Upper lobe of left lung (tissue), 6 donors: ENCODE measurements at regions not wholly inside any gene's neighbourhood (a gene's known extent, or its start where the extent isn't known, plus 50 kb on each side); places are given as distances from the start of the nearest gene placed in this dataset.
A peak's percentile ranks its signal among the peaks of the same experiment; 100 is the strongest.

Source experiments
- ATAC-seq, 2 donors: fragments of 200-7000 bp; cut with Tn5 transposase; one replicate each; pipeline ENCODE4 v1.9.1; 2022; ENCODE audit warnings: mild to moderate bottlenecking in 2 of 2, moderate library complexity in 2 of 2; ENCODE audit not compliant: low FRiP score in 2 of 2
- DNase-seq, 2 donors: peaks; one replicate each; pipeline ENCODE4 v3.0.0-alpha.2; 2019 to 2020
- H3K27ac ChIP-seq, 4 donors: fragments of 200-600 bp; sonication (generic); one replicate each; pipeline ENCODE4 v1.5.1; 2016 to 2019
- H3K27me3 ChIP-seq, 4 donors: fragments of 200-600 bp; sonication (generic); one replicate each; pipeline ENCODE4 v1.5.1; 2017 to 2019
- H3K36me3 ChIP-seq, 4 donors: fragments of 200-600 bp; sonication (generic); one replicate each; pipeline ENCODE4 v1.5.1; 2016 to 2019
- H3K4me1 ChIP-seq, 4 donors: fragments of 200-600 bp; sonication (generic); one replicate each; pipeline ENCODE4 v1.5.1; 2018 to 2019
- H3K4me3 ChIP-seq, 4 donors: fragments of 200-600 bp; sonication (generic); one replicate each; pipeline ENCODE4 v1.5.1; 2017 to 2019; ENCODE audit warnings: mild to moderate bottlenecking in 2 of 4, moderate library complexity in 1 of 4
- H3K9me3 ChIP-seq, 4 donors: fragments of 200-600 bp; sonication (generic); one replicate each; pipeline ENCODE4 v1.5.1; 2018 to 2019
- EP300 ChIP-seq, 4 donors: sonication (generic); formaldehyde crosslinking; IDR thresholded peaks; one replicate each; pipeline ENCODE4 v1.5.1; 2017; ENCODE audit warnings: antibody characterized with exemption in 4 of 4, control low read depth in 2 of 4
- POLR2A ChIP-seq, 4 donors: fragments of 450-650 bp; IDR thresholded peaks; one replicate each; pipeline ENCODE4 v1.5.1; 2016 to 2017; ENCODE audit warnings: antibody characterized with exemption in 4 of 4, mild to moderate bottlenecking in 2 of 4
- POLR2AphosphoS5 ChIP-seq, 2 donors: sonication (generic); formaldehyde crosslinking; IDR thresholded peaks; one replicate each; pipeline ENCODE4 v1.5.1; 2017; ENCODE audit warnings: antibody characterized with exemption in 2 of 2
- WGBS, 2 donors: methylation state at CpG; one replicate each; pipeline ENCODE4 v1.1.5; 2017 to 2018; 5-methylcytosine and 5-hydroxymethylcytosine counted together
- TF ChIP-seq, protein P1 (sequence below), 6 experiments: fragments of 450-650 bp in 4 of 6; fragments of 200-600 bp in 2 of 6; sonication (generic) in 2 of 6; IDR thresholded peaks; one replicate each; pipeline ENCODE4 v1.5.1; 2016 to 2019; ENCODE audit warnings: antibody characterized with exemption in 6 of 6
- donor health status: DM: no; HTN: no; CAD: no; lungs with moderate emphysema.
- donor health status: DM: no; HTN: yes; CAD: no; lungs with severe emphysema.

DNA sequence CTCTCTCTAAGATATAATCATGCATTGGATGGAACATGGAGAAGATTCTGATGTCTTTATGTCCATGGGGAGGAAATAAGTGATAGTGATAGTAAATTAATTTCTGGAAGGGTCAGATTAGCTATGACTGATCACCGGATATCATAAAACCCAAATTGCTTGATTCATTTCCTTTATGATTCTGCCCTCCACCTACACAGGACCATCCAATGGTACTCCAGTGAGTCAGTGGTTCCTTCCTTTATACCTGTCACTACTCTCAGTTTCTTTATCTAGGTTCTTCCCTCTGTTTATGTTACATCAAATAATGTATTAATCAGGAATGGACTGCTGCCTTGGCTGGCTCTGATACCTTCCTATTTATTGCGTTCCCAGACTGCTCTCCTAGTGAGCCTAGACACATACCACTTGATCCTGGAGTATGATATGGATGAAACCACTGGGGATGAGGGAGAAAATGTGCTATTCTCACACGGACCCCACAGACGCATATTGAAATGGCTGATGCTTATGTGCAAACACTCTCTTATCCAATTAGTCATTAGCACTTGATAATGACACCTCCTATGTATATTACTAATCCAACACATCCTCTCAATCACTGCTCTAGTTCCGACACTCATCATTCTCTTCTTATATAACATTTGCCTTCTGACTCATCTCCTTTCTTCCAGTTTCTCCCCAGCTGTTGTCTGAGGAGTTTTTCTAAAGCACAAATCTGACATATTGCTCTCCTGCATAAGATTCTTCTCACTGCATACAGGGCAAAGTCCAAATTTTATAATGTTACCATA is 315.6 kb downstream of the INSIG2 start:
- Histone ChIP-seq H3K27me3 (no peaks in the 10 kb centered on the region), H3K4me1 (no peaks in the 10 kb centered on the region), H3K27ac (no peak overlapping the region), H3K9me3 (no peaks in the 10 kb centered on the region), H3K36me3 (no peaks in the 10 kb centered on the region), H3K4me3 (no peak overlapping the region)
- ATAC-seq (no peak), DNase-seq (no peak)
- TF ChIP-seq, protein P1, sequence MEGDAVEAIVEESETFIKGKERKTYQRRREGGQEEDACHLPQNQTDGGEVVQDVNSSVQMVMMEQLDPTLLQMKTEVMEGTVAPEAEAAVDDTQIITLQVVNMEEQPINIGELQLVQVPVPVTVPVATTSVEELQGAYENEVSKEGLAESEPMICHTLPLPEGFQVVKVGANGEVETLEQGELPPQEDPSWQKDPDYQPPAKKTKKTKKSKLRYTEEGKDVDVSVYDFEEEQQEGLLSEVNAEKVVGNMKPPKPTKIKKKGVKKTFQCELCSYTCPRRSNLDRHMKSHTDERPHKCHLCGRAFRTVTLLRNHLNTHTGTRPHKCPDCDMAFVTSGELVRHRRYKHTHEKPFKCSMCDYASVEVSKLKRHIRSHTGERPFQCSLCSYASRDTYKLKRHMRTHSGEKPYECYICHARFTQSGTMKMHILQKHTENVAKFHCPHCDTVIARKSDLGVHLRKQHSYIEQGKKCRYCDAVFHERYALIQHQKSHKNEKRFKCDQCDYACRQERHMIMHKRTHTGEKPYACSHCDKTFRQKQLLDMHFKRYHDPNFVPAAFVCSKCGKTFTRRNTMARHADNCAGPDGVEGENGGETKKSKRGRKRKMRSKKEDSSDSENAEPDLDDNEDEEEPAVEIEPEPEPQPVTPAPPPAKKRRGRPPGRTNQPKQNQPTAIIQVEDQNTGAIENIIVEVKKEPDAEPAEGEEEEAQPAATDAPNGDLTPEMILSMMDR (IDR thresholded peaks at IDR 0.05), result no peak
- no peak for TF ChIP-seq EP300 (IDR thresholded peaks at IDR 0.05)
- TF ChIP-seq POLR2AphosphoS5 (IDR thresholded peaks at IDR 0.05), result no peak
- TF ChIP-seq POLR2A (IDR thresholded peaks at IDR 0.05), result no peak
- WGBS, 2 donors, result 72 to 73% methylated on average over 5 of the region's 5 CpGs

DNA sequence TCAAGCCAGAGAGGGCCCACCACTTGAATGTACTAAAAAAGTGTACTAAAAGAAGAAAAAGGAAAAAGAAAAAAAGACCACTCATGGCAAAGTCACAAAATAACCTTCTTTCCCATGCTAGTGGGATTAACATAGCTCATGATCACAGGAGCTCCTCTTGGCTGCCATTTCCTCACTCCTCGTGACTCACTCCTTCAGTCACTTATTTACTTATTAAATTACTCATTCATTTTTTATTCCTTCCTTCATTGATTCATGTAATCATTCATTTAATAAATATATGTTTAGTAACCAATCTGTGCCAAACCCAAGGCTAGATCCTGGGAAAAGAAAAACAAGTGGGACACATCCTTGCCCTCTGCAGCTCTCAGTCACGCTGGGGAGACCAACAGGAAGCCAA is 300.5 kb downstream of the INSIG2 start:
- Histone ChIP-seq H3K4me1 (no peaks in the 10 kb centered on the region), H3K9me3 (no peaks in the 10 kb centered on the region), H3K27me3 (no peaks in the 10 kb centered on the region), H3K4me3 (no peak overlapping the region), H3K36me3 (no peaks in the 10 kb centered on the region), H3K27ac (no peak overlapping the region)
- 74 to 75% methylated on average over 2 of the region's 2 CpGs for WGBS, 2 donors
- DNase-seq (no peak), ATAC-seq (no peak)
- TF ChIP-seq, protein P1 (IDR thresholded peaks at IDR 0.05), result no peak
- no peak for TF ChIP-seq POLR2A (IDR thresholded peaks at IDR 0.05)
- no peak for TF ChIP-seq EP300 (IDR thresholded peaks at IDR 0.05)
- TF ChIP-seq POLR2AphosphoS5 (IDR thresholded peaks at IDR 0.05), result no peak

DNA sequence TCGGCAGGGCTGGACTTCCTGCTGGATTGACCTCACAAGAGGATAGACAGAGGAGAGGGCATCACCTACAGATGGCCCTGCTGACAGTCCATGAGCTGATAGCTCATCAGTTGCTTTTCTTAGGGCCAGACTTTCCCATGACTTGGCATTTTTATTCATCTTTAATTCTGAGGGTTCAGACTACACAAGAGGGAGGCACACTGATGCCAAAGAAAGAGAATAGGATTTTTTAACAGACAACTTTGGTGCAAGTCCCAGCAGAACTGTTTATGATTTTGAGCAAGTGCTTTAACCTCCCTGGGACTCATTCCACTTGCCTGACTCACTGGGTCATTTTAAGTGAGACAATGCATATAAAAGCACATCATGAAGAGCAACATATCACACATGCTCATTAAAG is 299.2 kb downstream of the INSIG2 start:
- Histone ChIP-seq H3K27me3 (no peaks in the 10 kb centered on the region), H3K36me3 (no peaks in the 10 kb centered on the region), H3K27ac (no peak overlapping the region), H3K9me3 (no peaks in the 10 kb centered on the region), H3K4me1 (no peaks in the 10 kb centered on the region), H3K4me3 (no peak overlapping the region)
- no peak for DNase-seq
- WGBS, 2 donors, result 60% methylated on average over 1 of the region's 1 CpG; no CpG with 5 or more reads in 1 of the 2 donors
- peak in 1 of 2 donors; percentile 19 for ATAC-seq
- no peak for TF ChIP-seq POLR2A (IDR thresholded peaks at IDR 0.05)
- TF ChIP-seq, protein P1 (IDR thresholded peaks at IDR 0.05), result no peak
- TF ChIP-seq EP300 (IDR thresholded peaks at IDR 0.05), result no peak
- TF ChIP-seq POLR2AphosphoS5 (IDR thresholded peaks at IDR 0.05), result no peak

DNA sequence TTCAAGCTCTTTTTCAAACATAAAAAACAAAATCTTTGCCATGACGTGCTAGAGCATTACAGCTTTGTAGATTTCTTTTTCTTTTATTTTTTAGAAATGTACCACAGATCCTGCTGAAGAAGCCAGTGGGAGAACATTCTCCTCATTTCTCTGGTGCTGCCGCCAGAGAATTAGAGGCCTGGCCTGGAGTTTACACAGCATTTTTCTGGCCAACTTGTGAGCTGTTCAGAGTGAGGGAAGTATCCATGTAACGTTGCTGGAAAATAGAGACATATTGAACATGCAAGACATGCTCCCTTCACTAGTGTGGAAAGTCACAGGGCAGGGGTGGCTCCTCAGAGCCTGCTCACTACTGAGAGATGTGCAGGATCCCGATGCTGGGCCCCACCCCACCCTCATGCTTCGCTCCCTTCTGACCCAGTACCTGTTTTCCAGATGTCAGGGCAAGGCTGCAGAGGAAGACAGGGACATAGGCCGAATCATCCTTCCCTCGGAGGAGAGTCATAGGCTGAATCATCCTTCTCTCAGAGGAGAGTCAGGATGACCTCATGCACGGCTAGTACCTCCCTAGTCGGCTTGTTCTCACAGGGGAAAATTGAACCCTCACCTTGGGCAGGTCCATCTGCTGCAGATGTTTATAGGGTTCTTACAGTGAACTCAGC is 298.5 kb downstream of the INSIG2 start:
- no peak overlapping the region for H3K4me3 ChIP-seq
- no peak overlapping the region for H3K27ac ChIP-seq
- no peaks in the 10 kb centered on the region for H3K27me3 ChIP-seq
- no peaks in the 10 kb centered on the region for H3K36me3 ChIP-seq
- ATAC-seq, result peak; percentile 32 to 65
- H3K9me3 ChIP-seq, result no peaks in the 10 kb centered on the region
- no peak for TF ChIP-seq POLR2A (IDR thresholded peaks at IDR 0.05)
- TF ChIP-seq, protein P1 (IDR thresholded peaks at IDR 0.05), result no peak
- TF ChIP-seq POLR2AphosphoS5 (IDR thresholded peaks at IDR 0.05), result no peak
- no peak for TF ChIP-seq EP300 (IDR thresholded peaks at IDR 0.05)
- no peaks in the 10 kb centered on the region for H3K4me1 ChIP-seq
- WGBS, 2 donors, result 75 to 80% methylated on average over 9 of the region's 9 CpGs
- DNase-seq, result no peak
